Stomach smooth muscle (tissue), 2 donors: ENCODE measurements at regions not wholly inside any gene's neighbourhood (a gene's known extent, or its start where the extent isn't known, plus 50 kb on each side); places are given as distances from the start of the nearest gene placed in this dataset.
"Not testable (repeated sequence)": the region's sequence is repeated elsewhere in the genome, so short reads cannot be mapped to it uniquely, and the experiment has no call there.

ENCODE experiments used
- H3K27ac ChIP-seq: one replicate; pipeline ENCODE4 v1.7.0; 2013; ENCODE audit warnings: mild to moderate bottlenecking, low read length, inconsistent platforms
- H3K27me3 ChIP-seq, 2 donors: one replicate each; pipeline ENCODE4 v1.7.0; 2013; ENCODE audit warnings: low read length in 2 of 2; ENCODE audit not compliant: insufficient read depth in 2 of 2, control insufficient read depth in 1 of 2
- H3K36me3 ChIP-seq, 2 donors: one replicate each; pipeline ENCODE4 v1.7.0; 2013; ENCODE audit warnings: low read length in 2 of 2; ENCODE audit not compliant: control insufficient read depth in 2 of 2, insufficient read depth in 2 of 2
- H3K4me1 ChIP-seq: one replicate; pipeline ENCODE4 v1.7.0; 2013; ENCODE audit warnings: low read length; ENCODE audit not compliant: control insufficient read depth, insufficient read depth
- H3K4me3 ChIP-seq, 2 donors: one replicate each; pipeline ENCODE4 v1.7.0; 2013; ENCODE audit warnings: low read length in 2 of 2
- H3K9ac ChIP-seq, 2 donors: one replicate each; pipeline ENCODE4 v1.7.0; 2013; ENCODE audit warnings: low read length in 2 of 2, mild to moderate bottlenecking in 1 of 2
- H3K9me3 ChIP-seq, 2 donors: one replicate each; pipeline ENCODE4 v1.7.0; 2013; ENCODE audit warnings: low read length in 2 of 2; ENCODE audit not compliant: control insufficient read depth in 2 of 2
- donor health status: healthy.
- donor health status: Pancreatic carcinoma.

GRCh38 chr4:177494791-177495190 is 52.6 kb upstream of the AGA start:
- no peak overlapping the region for H3K9ac ChIP-seq
- H3K4me1 ChIP-seq = no peaks in the 10 kb centered on the region
- no peaks in the 10 kb centered on the region for H3K27me3 ChIP-seq
- H3K4me3 ChIP-seq = no peak overlapping the region
- H3K27ac ChIP-seq = no peak overlapping the region
- no peaks in the 10 kb centered on the region for H3K36me3 ChIP-seq
- no peaks in the 10 kb centered on the region for H3K9me3 ChIP-seq

- not testable (repeated sequence) for H3K9me3 ChIP-seq, H3K27me3 ChIP-seq, H3K4me1 ChIP-seq, H3K36me3 ChIP-seq, H3K27ac ChIP-seq, H3K9ac ChIP-seq, H3K4me3 ChIP-seq
These were observed 53.4 kb upstream of the AGA start for GRCh38 chr4:177495626-177496025.

- no peak overlapping the region for H3K9ac ChIP-seq
- H3K27me3 ChIP-seq = no peaks in the 10 kb centered on the region
- H3K36me3 ChIP-seq = no peaks in the 10 kb centered on the region
- H3K9me3 ChIP-seq = no peaks in the 10 kb centered on the region
- no peak overlapping the region for H3K4me3 ChIP-seq
- no peak overlapping the region for H3K27ac ChIP-seq
- no peaks in the 10 kb centered on the region for H3K4me1 ChIP-seq
These were observed 57.3 kb upstream of the AGA start for GRCh38 chr4:177499537-177499936.

GRCh38 chr4:177505171-177505615 is 63.0 kb upstream of the AGA start:
- Histone ChIP-seq H3K9ac (no peak overlapping the region), H3K9me3 (no peaks in the 10 kb centered on the region), H3K27me3 (no peaks in the 10 kb centered on the region), H3K4me1 (no peaks in the 10 kb centered on the region), H3K27ac (no peak overlapping the region), H3K4me3 (no peak overlapping the region), H3K36me3 (no peaks in the 10 kb centered on the region)

- Histone ChIP-seq H3K9ac (no peak overlapping the region), H3K27me3 (no peaks in the 10 kb centered on the region), H3K9me3 (no peaks in the 10 kb centered on the region), H3K4me1 (no peaks in the 10 kb centered on the region), H3K4me3 (no peak overlapping the region), H3K36me3 (no peaks in the 10 kb centered on the region), H3K27ac (no peak overlapping the region)
These were observed 66.4 kb upstream of the AGA start for GRCh38 chr4:177508662-177509061.

- Histone ChIP-seq H3K36me3 (no peaks in the 10 kb centered on the region), H3K9ac (no peak overlapping the region), H3K4me1 (no peaks in the 10 kb centered on the region), H3K9me3 (no peaks in the 10 kb centered on the region), H3K4me3 (no peak overlapping the region), H3K27ac (no peak overlapping the region), H3K27me3 (no peaks in the 10 kb centered on the region)
These were observed 67.0 kb upstream of the AGA start for GRCh38 chr4:177509226-177509745.

- Histone ChIP-seq H3K27ac (no peak overlapping the region), H3K27me3 (no peaks in the 10 kb centered on the region), H3K4me1 (no peaks in the 10 kb centered on the region), H3K4me3 (no peak overlapping the region), H3K36me3 (no peaks in the 10 kb centered on the region), H3K9me3 (no peaks in the 10 kb centered on the region), H3K9ac (no peak overlapping the region)
These were observed 69.4 kb upstream of the AGA start for GRCh38 chr4:177511611-177512010.

- H3K9me3 ChIP-seq = no peaks in the 10 kb centered on the region
- no peak overlapping the region for H3K4me3 ChIP-seq
- no peak overlapping the region for H3K9ac ChIP-seq
- no peaks in the 10 kb centered on the region for H3K36me3 ChIP-seq
- H3K27me3 ChIP-seq = no peaks in the 10 kb centered on the region
- H3K27ac ChIP-seq = no peak overlapping the region
- H3K4me1 ChIP-seq = no peaks in the 10 kb centered on the region
These were observed 70.4 kb upstream of the AGA start for GRCh38 chr4:177512646-177513045.

- no peaks in the 10 kb centered on the region for H3K27me3 ChIP-seq
- H3K27ac ChIP-seq = no peak overlapping the region
- H3K9ac ChIP-seq = no peak overlapping the region
- H3K4me1 ChIP-seq = no peaks in the 10 kb centered on the region
- no peaks in the 10 kb centered on the region for H3K9me3 ChIP-seq
- no peak overlapping the region for H3K4me3 ChIP-seq
- H3K36me3 ChIP-seq = no peaks in the 10 kb centered on the region
These were observed 75.6 kb upstream of the AGA start for GRCh38 chr4:177517862-177518261.

- Histone ChIP-seq H3K9me3 (no peaks in the 10 kb centered on the region), H3K4me3 (no peak overlapping the region), H3K27me3 (no peaks in the 10 kb centered on the region)
These were observed 77.4 kb upstream of the AGA start for GRCh38 chr4:177519481-177520260.

GRCh38 chr4:177528620-177529019 is 86.4 kb upstream of the AGA start:
- no peak overlapping the region for H3K27ac ChIP-seq
- H3K4me3 ChIP-seq = no peak overlapping the region
- H3K9me3 ChIP-seq = no peaks in the 10 kb centered on the region
- H3K4me1 ChIP-seq = no peaks in the 10 kb centered on the region
- no peaks in the 10 kb centered on the region for H3K27me3 ChIP-seq
- H3K9ac ChIP-seq = no peak overlapping the region
- no peaks in the 10 kb centered on the region for H3K36me3 ChIP-seq

More at GRCh38 chr4:177519481-177520260, 77.4 kb upstream of the AGA start:
- no peak overlapping the region for H3K27ac ChIP-seq
- no peak overlapping the region for H3K9ac ChIP-seq
- no peaks in the 10 kb centered on the region for H3K36me3 ChIP-seq
- no peaks in the 10 kb centered on the region for H3K4me1 ChIP-seq
